SK-MEL-5 (cell line): ENCODE measurements at regions not wholly inside any gene's neighbourhood (a gene's known extent, or its start where the extent isn't known, plus 50 kb on each side); places are given as distances from the start of the nearest gene placed in this dataset.
"Not testable (repeated sequence)": the region's sequence is repeated elsewhere in the genome, so short reads cannot be mapped to it uniquely, and the experiment has no call there.

Source experiments
- DNase-seq: peaks from one replicate; pipeline ENCODE4 v3.0.0-alpha.2; 2016; ENCODE audit warnings: low read depth, low spot score
- in situ Hi-C: cut with HindIII; loops from 2 replicates; pipeline ENCODE4 v1.10.0; 2016; ENCODE audit warnings: low sequenced_read_pairs, high pct_unique_total_duplicates, low pct_unique_long_range_greater_than_20kb

DNA sequence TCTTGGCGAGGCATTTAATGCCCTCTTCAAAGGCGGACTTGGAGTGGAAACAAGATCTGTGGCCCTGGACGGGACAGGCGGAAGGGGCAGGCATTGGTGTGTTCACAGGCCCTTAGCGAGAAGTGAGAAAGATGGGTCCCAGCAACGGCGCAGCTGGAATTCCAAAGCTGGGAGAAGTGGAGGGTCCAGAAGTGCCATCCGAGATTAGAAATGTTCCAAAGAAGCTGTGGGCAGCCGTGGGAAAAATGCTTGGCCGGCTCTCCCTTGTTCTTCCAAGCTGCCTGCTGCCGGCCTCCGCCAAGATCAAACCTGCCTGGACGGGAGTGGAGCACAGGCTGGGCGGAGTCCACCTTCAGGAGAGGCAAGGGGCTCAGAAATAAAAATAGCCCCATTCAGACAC lies 69.4 kb upstream of the ACTRT2 start:
- in situ Hi-C loops = no loop called here

DNA sequence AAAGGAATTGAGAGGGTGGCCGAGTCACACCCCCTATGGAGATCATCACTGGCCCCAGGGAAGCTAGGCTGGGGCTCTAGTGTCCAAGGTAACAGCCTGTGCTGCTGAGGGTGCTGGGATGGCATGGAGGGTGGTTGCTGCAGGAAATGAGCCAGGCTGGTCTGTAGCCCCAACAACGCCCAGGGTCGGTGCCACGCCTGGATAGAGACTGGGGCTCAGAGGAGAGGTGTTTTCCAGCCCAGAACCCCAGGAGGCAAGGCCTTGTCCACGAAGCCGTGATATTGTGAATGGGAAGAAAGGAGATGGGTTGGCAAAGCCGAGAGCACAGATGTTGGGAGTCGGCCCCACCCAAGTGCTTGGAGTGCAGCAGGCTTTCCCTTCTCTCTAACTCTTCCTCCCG lies 68.9 kb upstream of the ACTRT2 start:
- no peak for DNase-seq

More for the DNA sequence above, 69.4 kb upstream of the ACTRT2 start:
- no peak for DNase-seq

DNA sequence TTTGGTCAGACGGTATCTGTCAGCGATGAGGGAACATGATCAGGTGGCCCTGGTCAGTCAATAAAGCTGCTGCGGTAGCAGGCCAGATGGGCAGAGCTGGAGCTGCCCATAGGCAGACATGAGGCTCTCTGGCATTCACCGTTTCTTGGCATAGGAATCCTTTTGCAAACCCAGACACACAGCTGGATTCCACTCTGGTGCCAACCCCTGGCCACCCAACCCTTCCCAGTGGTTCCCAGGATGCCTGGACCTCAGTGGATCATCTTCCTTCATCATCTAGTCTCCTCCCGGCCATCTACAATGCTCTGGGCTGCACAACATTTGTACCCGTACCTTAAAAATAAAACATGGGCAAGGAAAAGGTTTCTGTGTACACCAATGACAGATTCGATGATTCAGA lies 68.3 kb upstream of the ACTRT2 start:
- no peak for DNase-seq
- in situ Hi-C loops = no loop called here

More for the DNA sequence above, 68.9 kb upstream of the ACTRT2 start:
- in situ Hi-C loops = no loop called here

DNA sequence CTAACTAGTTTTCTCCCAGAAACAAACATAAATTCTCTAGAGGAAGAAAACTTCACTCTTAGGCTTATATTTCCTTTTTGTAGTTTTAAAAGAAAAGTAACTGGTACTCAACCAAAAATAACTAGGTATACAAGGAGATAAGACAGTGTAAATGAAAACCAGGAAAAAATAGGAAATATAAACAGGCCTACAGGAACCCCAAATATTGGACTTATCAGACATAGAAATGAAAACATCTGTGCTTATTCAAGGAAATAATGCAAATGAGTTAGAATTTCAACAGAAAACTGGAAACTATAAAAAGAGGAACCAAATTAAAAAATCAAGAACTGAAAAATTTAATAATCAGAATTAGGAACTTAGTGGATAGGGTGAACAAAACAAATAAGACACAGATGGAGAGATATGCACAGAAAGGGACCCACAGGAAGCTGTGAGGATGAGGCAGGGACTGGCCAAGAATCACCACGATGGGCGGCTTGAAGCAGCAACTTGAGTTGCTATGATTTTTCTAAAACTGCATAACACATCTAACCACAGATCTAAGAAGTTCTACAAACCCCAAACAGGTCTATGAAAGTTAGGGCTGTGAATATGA lies 67.5 kb upstream of the ACTRT2 start:
- DNase-seq = no peak
- in situ Hi-C loops = no loop called here

DNA sequence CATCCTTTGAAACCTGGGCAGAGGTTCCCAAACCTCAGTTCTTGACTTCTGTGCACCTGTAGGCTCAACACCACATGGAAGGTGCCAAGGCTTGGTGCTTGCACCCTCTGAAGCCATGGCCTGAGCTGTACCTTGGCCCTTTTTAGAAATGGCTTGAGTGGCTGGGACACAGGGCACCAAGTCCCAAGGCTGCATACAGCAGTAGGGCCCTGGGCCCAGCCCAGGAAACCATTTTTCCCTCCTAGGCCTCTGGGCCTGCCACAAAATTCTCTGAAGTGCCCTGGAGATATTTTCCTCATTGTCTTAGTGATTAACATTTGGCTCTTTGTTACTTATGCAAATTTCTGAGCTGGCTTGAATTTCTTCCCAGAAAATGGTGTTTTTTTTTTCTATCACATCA lies 65.6 kb upstream of the ACTRT2 start:
- no peak for DNase-seq
- in situ Hi-C loops = no loop called here

DNA sequence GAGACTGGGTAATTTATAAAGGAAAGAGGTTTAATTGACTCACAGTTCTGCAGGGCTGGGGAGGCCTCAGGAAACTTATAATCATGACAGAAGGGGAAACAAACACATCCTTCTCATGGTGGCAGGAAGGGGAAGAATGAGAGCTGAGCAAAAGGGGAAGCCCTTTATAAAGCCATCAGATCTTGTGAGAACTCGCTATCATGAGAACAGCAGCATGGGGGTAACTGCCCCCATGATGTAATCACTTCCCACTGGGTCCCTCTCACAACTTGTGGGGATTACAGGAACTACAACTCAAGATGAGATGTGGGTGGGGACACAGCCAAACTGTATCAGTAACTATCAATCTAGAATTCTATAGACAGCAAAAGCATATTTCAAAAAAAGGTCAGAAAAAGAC lies 64.7 kb upstream of the ACTRT2 start:
- in situ Hi-C loops = no loop called here
- no peak for DNase-seq

DNA sequence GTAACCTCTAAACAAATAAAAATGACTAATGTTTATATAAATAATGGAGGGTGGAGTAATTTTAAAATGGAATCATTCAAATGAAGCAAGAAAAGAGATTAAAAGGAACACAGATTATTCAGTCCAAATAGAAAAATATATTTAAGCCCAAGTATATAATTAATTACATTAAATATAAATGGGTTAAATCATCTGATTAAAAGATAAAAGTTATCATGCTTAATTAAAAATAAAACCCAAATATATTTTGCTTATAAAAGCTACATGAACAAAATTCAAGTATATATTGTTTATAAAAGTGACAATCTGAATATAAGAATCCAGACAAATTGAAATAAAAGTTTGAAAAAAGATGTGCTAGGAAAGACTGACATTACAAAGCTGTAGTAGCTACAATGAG lies 63.9 kb upstream of the ACTRT2 start:
- in situ Hi-C loops = no loop called here
- no peak for DNase-seq

DNA sequence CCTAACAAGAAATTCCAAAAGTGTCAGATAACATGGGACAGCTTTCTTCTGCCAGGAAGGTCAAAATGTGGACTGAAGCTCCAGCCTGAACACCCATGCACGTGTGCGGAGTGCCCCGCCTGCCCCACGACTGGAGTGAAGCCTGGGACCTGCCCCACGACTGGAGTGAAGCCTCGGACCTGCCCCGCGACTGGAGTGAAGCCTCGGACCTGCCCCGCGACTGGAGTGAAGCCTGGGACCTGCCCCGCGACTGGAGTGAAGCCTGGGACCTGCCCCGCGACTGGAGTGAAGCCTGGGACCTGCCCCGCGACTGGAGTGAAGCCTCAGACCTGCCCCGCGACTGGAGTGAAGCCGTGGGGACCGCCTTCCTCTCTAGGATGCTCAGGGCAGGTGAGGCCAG lies 61.4 kb upstream of the ACTRT2 start:
- in situ Hi-C loops, DNase-seq: not testable (repeated sequence)

DNA sequence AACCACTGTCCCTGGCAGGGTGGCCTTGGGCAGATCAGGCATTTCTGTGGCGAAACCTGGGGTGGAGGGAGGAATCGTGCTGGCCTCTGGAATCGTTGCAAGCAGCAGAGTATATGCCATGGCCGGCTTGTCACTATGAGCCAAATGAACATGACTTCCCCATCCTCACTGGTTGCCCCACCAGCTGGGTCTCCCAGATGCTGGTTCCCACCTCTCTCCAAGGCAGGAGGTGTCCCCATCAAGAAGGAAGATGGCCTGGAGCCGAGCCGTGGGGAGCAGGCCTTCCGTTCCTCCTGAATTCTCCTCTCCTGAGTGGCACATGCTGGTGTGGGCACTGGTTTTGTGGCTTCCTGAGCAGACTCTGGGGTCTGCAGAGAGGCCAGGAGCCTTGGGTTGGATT lies 60.2 kb upstream of the ACTRT2 start:
- in situ Hi-C loops = no loop called here
- DNase-seq = no peak

DNA sequence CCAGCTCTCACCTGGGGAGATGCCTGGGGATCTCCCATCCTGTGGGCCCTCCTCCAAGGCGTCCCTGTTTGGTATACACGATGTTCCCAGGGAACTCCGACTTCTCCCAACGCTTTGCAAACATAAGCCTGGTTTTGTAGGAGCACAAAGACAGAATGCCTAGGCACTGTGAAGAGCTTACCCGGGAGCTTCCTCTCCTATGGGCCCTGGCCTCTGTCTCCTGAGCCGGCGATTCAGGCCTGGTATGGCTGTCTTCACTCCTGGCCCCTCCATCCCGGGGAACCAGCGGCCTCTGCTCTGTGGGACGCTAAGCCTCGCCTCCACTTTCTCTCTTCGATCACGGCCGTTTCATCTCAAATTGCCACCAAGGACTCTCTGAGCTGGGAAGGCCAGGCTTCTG lies 59.6 kb upstream of the ACTRT2 start:
- in situ Hi-C loops = no loop called here
- DNase-seq = no peak

DNA sequence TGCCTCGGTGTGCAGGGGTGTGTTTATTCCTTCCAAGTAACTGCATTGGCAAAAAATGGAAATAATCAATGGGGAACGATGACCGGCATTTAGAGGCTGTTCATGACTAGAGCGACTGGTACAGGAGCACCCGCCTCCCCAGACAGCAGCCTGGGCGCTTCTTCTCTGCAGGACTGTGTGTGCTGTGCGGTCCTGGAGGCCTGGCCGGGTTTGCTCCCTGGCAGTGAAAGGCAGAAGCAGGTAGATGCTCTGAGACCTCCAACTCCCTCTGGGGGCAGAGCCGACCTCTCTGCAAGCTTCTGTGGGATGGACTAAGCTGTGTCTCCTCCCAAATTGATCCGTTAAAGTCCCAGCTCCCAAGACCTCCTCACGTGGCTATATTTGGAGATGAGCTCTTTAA lies 59.2 kb upstream of the ACTRT2 start:
- DNase-seq = no peak
- in situ Hi-C loops = no loop called here

DNA sequence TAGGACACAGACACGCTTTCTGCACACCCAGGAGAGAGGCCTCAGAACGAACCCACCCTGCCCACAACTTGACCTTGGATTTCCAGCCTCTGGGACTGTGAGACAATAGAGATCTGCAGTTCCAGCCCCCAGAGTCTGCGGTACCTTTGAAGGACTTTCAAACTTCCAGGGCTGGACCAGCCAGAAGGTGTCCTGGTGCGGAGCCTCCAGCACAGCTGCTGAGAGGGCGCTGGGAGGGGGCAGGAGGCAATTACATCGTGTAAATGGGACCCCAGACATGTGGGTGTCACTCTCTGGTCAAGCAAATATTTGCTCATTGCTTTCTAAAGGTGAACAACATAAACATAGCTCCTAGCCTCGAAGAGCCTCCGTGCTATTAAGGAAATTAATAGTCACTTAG lies 58.7 kb upstream of the ACTRT2 start:
- no peak for DNase-seq
- in situ Hi-C loops = no loop called here

DNA sequence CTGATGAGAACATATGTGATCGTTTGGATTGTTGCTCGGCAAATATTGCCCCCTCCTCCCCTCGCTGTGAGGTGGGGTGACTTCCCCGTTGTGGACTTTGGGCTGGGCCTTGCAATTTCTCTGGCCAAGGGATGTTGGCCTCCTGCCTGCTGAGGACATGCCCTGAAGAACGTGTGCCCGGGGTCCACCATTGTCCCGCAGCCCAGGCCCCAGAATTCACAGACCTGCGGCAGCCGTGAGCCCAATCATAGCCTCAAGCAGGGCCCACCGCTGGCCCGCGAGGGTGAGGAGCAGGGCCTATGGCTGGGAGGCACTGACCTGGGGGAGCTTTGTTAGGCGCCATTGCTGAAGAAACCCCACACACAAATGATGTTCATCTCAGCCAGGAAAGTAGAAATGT lies 58.3 kb upstream of the ACTRT2 start:
- DNase-seq = no peak
- in situ Hi-C loops = no loop called here

DNA sequence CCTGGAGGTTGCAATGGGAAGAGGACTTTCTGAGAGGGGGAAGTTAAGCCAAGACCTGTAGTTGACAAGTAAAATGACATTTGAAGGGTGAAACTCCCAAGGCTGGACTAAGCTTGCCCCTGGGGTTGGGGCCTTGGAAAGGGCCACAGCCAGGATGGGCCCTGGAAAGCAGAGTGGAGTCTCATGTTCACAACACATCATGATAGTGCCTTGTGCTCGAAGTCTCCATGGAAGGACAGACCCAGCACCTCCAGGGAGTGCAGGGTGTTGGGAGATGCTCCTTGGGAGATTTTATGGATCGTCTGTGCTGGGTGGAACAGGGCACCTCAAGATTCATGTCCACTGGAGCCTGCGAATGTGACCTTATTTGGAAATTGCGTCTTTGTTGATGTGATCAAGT lies 55.6 kb upstream of the ACTRT2 start:
- in situ Hi-C loops = no loop called here
- DNase-seq = no peak

DNA sequence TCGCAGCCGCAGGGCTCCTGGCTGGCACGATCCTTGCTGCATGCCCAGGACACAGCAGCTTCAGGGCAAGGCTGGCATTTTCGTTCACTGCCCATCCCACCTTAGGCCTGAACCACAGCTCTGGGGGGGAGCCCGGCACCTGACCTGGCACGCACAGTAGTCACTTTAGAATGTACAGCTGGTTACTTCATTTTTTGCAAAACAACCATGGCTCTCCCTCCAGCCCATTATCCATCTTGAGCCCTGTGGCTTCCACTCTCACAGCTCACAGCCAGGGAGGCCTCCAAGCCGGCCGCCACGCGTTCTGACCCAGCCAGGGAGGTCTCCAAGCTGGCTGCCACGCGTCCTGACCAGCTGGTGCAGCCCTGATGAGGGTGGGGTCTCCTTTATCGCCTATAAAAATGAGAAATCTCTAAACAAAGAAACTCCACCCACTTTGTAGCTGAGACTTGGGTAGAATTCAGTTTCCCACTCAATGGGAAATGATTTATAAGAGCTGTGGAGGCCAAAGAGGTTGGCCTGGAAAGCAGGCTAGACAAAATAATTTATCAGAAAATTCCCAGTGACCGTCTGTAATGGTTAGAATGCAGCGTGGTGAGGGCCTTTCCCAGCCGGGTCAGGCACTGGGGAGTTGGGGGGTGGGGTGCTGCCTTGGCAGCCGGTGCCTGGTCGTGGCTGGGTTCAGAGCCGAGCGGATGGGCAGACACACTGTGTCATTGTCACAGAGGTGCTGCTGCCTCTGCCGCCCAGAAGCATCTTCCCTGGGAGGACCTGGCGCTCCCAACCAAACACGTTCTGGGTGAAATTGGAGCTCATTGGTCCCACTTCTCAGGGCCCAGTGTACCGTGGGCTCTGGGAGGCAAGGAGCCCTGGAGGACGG lies 54.6 kb upstream of the ACTRT2 start:
- no peak for DNase-seq
- in situ Hi-C loops = no loop called here

DNA sequence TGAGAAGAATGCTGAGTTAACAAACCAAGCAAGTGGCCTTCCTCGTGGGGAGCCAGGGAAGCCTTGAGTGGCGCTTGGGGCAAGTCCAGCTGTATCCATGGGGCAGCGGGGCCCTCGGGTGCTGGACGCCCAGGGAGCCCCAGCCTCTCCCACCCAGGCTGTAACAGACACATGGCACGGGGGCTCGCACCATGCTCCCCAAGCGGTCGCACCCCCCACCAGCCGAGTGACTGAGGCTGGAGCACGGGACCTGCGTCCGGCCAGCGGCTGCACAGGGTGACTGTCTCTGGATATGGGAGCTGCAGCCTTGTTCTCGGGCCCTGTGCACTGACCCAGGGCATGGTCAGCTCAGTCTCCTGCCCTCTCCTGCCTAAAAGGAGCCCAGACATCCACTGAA lies 53.9 kb upstream of the ACTRT2 start:
- DNase-seq = no peak
- in situ Hi-C loops = no loop called here

DNA sequence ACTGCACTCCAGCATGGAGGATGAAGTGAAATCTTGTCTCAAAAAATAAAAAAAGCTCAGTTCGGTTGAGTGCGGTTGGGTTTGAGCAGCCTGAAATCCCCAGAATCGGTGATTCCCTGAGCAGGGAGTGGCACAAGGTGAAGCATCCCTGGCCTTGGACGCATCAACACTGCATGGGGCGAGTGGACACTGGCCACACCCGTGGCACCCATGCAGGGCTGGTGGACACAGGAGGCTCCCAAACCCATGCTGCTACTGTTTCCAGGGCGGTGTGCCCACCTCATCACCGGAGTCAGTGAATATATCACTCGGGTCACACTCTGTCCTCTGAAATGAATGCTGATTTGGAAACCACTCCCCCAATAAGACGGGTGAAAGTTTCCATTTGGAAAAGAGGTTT lies 53.4 kb upstream of the ACTRT2 start:
- DNase-seq = no peak
- in situ Hi-C loops = no loop called here

DNA sequence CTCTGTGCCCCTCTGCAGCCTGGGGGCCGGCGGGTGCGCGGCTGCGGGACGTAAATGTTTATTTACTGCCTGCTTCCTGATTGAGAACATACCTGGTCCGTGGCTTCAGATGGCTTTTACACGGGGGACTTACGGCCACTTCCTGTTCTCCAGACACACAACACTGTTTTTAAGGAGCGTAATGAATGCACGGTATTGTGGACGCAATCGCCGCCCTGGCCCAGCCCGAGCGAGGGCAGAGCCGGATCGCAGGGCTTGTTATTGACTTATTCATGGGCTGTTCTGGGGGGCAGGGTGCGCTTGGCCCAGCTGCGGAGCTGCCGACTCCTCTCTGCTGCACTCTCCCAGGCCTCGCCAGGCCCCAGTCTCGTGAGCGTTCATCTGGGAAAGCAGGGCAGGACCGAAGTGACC lies 52.8 kb upstream of the ACTRT2 start:
- peak; percentile 26 for DNase-seq
- in situ Hi-C loops = no loop called here
